Caco-2 (cell line): ENCODE measurements at regions not wholly inside any gene's neighbourhood (a gene's known extent, or its start where the extent isn't known, plus 50 kb on each side); places are given as distances from the start of the nearest gene placed in this dataset.

Experiments used
- BruUV-seq: library from RNA; stranded (reverse); fragments of 400-500 nt; replicated peaks from 2 replicates; lab custom pipeline; 2021; lab: Mats Ljungman, UMichigan
- CTCF ChIA-PET: fragments of 300-600 bp; sonication (Branson Sonifier 250); formaldehyde crosslinking; loops from one replicate; lab custom pipeline; 2022; ENCODE audit warnings: antibody characterized with exemption; lab: Charles Lee
- POLR2A ChIA-PET: fragments of 300-600 bp; sonication (Branson Sonifier 250); formaldehyde crosslinking; loops from one replicate; lab custom pipeline; 2022; ENCODE audit warnings: antibody characterized with exemption; lab: Charles Lee
- DNase-seq, 2 experiments: peaks; one replicate each; pipeline versions ENCODE4 v3.0.0 to v3.0.0-alpha.2; 2020 to 2022
- H3K27me3 ChIP-seq: replicated peaks from 2 replicates; pipeline ENCODE4 v1.6.0; 2011; ENCODE audit warnings: low read length; ENCODE audit not compliant: control insufficient read depth, insufficient read depth
- H3K36me3 ChIP-seq: 2 replicates; pipeline ENCODE4 v1.5.1; 2011; ENCODE audit warnings: low read length; ENCODE audit not compliant: control insufficient read depth, insufficient read depth
- H3K4me1 ChIP-seq: fragments of 250-450 bp; sonication (Bioruptor Pico); 2 replicates; pipeline ENCODE4 v1.5.1; 2020; ENCODE audit warnings: mild to moderate bottlenecking
- H3K4me3 ChIP-seq: 2 replicates; pipeline ENCODE4 v1.5.1; 2011; ENCODE audit warnings: low read depth, mild to moderate bottlenecking, control low read depth, low read length
- H3K9me3 ChIP-seq: fragments of 250-450 bp; sonication (Bioruptor Pico); 2 replicates; pipeline ENCODE4 v1.5.1; 2020; ENCODE audit warnings: mild to moderate bottlenecking, moderate library complexity
- H3K27ac Mint-ChIP-seq: one replicate; pipeline ENCODE4 v1.8.0; 2022; ENCODE audit warnings: mixed read lengths; ENCODE audit not compliant: unreplicated experiment
- H3K27me3 Mint-ChIP-seq: one replicate; pipeline ENCODE4 v1.8.0; 2022; ENCODE audit warnings: mixed read lengths; ENCODE audit not compliant: insufficient read depth, unreplicated experiment
- H3K36me3 Mint-ChIP-seq: one replicate; pipeline ENCODE4 v1.8.0; 2022; ENCODE audit warnings: mild to moderate bottlenecking, mixed read lengths; ENCODE audit not compliant: insufficient read depth, unreplicated experiment
- H3K4me1 Mint-ChIP-seq: one replicate; pipeline ENCODE4 v1.8.0; 2022; ENCODE audit warnings: low read depth, mixed read lengths; ENCODE audit not compliant: unreplicated experiment
- H3K4me3 Mint-ChIP-seq: one replicate; pipeline ENCODE4 v1.8.0; 2022; ENCODE audit warnings: mild to moderate bottlenecking, moderate library complexity, mixed read lengths; ENCODE audit not compliant: unreplicated experiment
- H3K9me3 Mint-ChIP-seq: one replicate; pipeline ENCODE4 v1.8.0; 2022; ENCODE audit warnings: mixed read lengths; ENCODE audit not compliant: unreplicated experiment
- intact Hi-C: fragments of 100-400 bp; cut with micrococcal nuclease; formaldehyde crosslinking; loops from one replicate; pipeline ENCODE4 v1.10.0; 2022; ENCODE audit not compliant: unreplicated experiment
- TF ChIP-seq, protein P1 (sequence below), 2 experiments: fragments of 200-600 bp in 1 of 2; IDR thresholded peaks; 1 replicate in 1 of 2; 2 replicates in 1 of 2; pipeline versions ENCODE4 v1.5.1 to v1.8.0; 2011 to 2022; ENCODE audit warnings: antibody characterized with exemption in 1 of 2, control low read depth in 1 of 2, inconsistent platforms in 1 of 2, low read depth in 1 of 2, low read length in 1 of 2, mild to moderate bottlenecking in 1 of 2, moderate library complexity in 1 of 2; ENCODE audit not compliant: insufficient read depth in 1 of 2, severe bottlenecking in 1 of 2, unreplicated experiment in 1 of 2

- Histone ChIP-seq H3K36me3 (no peaks in the 10 kb centered on the region), H3K27me3 (no peaks in the 10 kb centered on the region), H3K9me3 (no peaks in the 10 kb centered on the region), H3K4me3 (no peak overlapping the region), H3K4me1 (no peaks in the 10 kb centered on the region)
- TF ChIP-seq, protein P1, sequence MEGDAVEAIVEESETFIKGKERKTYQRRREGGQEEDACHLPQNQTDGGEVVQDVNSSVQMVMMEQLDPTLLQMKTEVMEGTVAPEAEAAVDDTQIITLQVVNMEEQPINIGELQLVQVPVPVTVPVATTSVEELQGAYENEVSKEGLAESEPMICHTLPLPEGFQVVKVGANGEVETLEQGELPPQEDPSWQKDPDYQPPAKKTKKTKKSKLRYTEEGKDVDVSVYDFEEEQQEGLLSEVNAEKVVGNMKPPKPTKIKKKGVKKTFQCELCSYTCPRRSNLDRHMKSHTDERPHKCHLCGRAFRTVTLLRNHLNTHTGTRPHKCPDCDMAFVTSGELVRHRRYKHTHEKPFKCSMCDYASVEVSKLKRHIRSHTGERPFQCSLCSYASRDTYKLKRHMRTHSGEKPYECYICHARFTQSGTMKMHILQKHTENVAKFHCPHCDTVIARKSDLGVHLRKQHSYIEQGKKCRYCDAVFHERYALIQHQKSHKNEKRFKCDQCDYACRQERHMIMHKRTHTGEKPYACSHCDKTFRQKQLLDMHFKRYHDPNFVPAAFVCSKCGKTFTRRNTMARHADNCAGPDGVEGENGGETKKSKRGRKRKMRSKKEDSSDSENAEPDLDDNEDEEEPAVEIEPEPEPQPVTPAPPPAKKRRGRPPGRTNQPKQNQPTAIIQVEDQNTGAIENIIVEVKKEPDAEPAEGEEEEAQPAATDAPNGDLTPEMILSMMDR (IDR thresholded peaks at IDR 0.05; ENCODE audit: insufficient read depth in 1 of 2, low read depth in 1 of 2, low read length in 1 of 2, severe bottlenecking in 1 of 2, unreplicated experiment in 1 of 2) = no peak
- Mint-ChIP-seq H3K9me3 (no peaks in the 10 kb centered on the region), H3K4me1 (no peaks in the 10 kb centered on the region), H3K36me3 (no peaks in the 10 kb centered on the region), H3K4me3 (no peak overlapping the region), H3K27me3 (peaks cover 14% of the 10 kb centered on the region), H3K27ac (no peak overlapping the region)
- DNase-seq = no peak
- ChIA-PET CTCF (no interaction called here), POLR2A (no interaction called here)
- BruUV-seq = no TSS peak
- intact Hi-C loops = no loop called here
These were observed 497.6 kb downstream of the NTRK3 start for GRCh38 chr15:87758794-87759418.

- H3K9me3 Mint-ChIP-seq = no peaks in the 10 kb centered on the region
- TF ChIP-seq, protein P1 (IDR thresholded peaks at IDR 0.05; ENCODE audit: insufficient read depth in 1 of 2, low read depth in 1 of 2, low read length in 1 of 2, severe bottlenecking in 1 of 2, unreplicated experiment in 1 of 2) = no peak
- Histone ChIP-seq H3K4me1 (no peaks in the 10 kb centered on the region), H3K9me3 (no peaks in the 10 kb centered on the region), H3K36me3 (no peaks in the 10 kb centered on the region), H3K4me3 (no peak overlapping the region), H3K27me3 (no peaks in the 10 kb centered on the region)
- intact Hi-C loops = no loop called here
- POLR2A ChIA-PET = no interaction called here
- no peaks in the 10 kb centered on the region for H3K4me1 Mint-ChIP-seq
- no peaks in the 10 kb centered on the region for H3K36me3 Mint-ChIP-seq
- no TSS peak for BruUV-seq
- H3K27ac Mint-ChIP-seq = no peak overlapping the region
- CTCF ChIA-PET = interaction anchor here (1.1 kb wide), 1 partner anchor 19 kb away, joined by 3 read pairs; no protein-coding TSS in a partner anchor
- no peak for DNase-seq
- no peak overlapping the region for H3K4me3 Mint-ChIP-seq
- H3K27me3 Mint-ChIP-seq = peaks cover 17% of the 10 kb centered on the region
These were observed 499.5 kb downstream of the NTRK3 start for GRCh38 chr15:87757084-87757483.

DNA sequence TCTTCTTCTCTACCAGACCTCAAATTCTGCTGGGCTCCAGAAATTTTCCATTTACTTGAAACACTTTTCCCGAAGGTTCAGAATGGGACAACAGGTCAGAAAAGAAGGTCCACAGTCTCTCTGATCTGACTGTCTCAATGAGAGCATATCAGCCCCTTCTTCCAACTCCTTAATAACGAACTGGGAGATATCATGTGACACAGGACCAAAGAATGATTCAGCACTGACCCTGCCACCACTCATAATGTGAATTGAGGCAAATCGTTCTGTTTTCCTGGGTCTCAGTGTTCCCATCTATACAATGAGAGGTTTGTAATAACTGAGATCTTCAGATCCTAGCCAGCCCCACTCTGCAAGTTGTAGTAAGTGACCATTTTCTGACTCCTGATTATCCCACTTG is 500.5 kb downstream of the NTRK3 start:
- Mint-ChIP-seq H3K27me3 (peaks cover 17% of the 10 kb centered on the region), H3K4me1 (no peaks in the 10 kb centered on the region), H3K9me3 (no peaks in the 10 kb centered on the region), H3K36me3 (no peaks in the 10 kb centered on the region), H3K4me3 (no peak overlapping the region), H3K27ac (no peak overlapping the region)
- no peaks in the 10 kb centered on the region for H3K27me3 ChIP-seq
- TF ChIP-seq, protein P1 (IDR thresholded peaks at IDR 0.05; ENCODE audit: insufficient read depth in 1 of 2, low read depth in 1 of 2, low read length in 1 of 2, severe bottlenecking in 1 of 2, unreplicated experiment in 1 of 2) = no peak
- POLR2A ChIA-PET = no interaction called here
- intact Hi-C loops = no loop called here
- H3K36me3 ChIP-seq = no peaks in the 10 kb centered on the region
- DNase-seq = no peak
- no peaks in the 10 kb centered on the region for H3K4me1 ChIP-seq
- H3K9me3 ChIP-seq = no peaks in the 10 kb centered on the region
- no peak overlapping the region for H3K4me3 ChIP-seq
- CTCF ChIA-PET = no interaction called here
- no TSS peak for BruUV-seq
